ENCODE measurements at regions not wholly inside any gene's neighbourhood (a gene's known extent, or its start where the extent isn't known, plus 50 kb on each side); places are given as distances from the start of the nearest gene placed in this dataset.
"Not testable (repeated sequence)": the region's sequence is repeated elsewhere in the genome, so short reads cannot be mapped to it uniquely, and the experiment has no call there.

GRCh38 chr7:23938937-23939552 lies 229.0 kb downstream of the STK31 start:
- Histone ChIP-seq H4K20me1 (replicated peaks; ENCODE audit: control insufficient read depth, extremely low read depth, insufficient read depth, low read length) (no peaks in the 10 kb centered on the region), H3K27ac (ENCODE audit: insufficient read depth, low read depth, low read length) (no peak overlapping the region), H3K4me1 (ENCODE audit: control insufficient read depth, extremely low read depth, insufficient read depth, low read length) (no peaks in the 10 kb centered on the region), H3K36me3 (ENCODE audit: control insufficient read depth in 2 of 2, extremely low read depth in 1 of 2, insufficient read depth in 2 of 2, low read length in 2 of 2) (no peaks in the 10 kb centered on the region), H3K27me3 (ENCODE audit: control insufficient read depth in 2 of 2, insufficient read depth in 2 of 2, low read length in 2 of 2) (no peaks in the 10 kb centered on the region), H2AFZ (ENCODE audit: low read depth, low read length) (no peak overlapping the region), H3K9me1 (replicated peaks; ENCODE audit: control insufficient read depth, extremely low read depth, insufficient read depth, low read length) (no peaks in the 10 kb centered on the region), H3K9ac (replicated peaks; ENCODE audit: extremely low read depth, insufficient read depth, low read length) (no peak overlapping the region), H3K4me3 (replicated peaks in 1 of 3; ENCODE audit: insufficient read depth in 1 of 3, low read depth in 1 of 3, low read length in 3 of 3) (no peak overlapping the region), H3K4me2 (ENCODE audit: insufficient read depth, low read length) (no peak overlapping the region), H3K9me3 (replicated peaks; ENCODE audit: control insufficient read depth, insufficient read depth, low read length) (no peaks in the 10 kb centered on the region), H3K79me2 (ENCODE audit: control insufficient read depth, insufficient read depth, low read length) (no peaks in the 10 kb centered on the region)
- no peak for TF ChIP-seq CTCF (IDR thresholded peaks at IDR 0.05; ENCODE audit: extremely low read depth in 1 of 2, insufficient read depth in 1 of 2, low read depth in 1 of 2, low read length in 2 of 2)
- no peak for TF ChIP-seq GATA2 (IDR thresholded peaks at IDR 0.05; ENCODE audit: insufficient read depth, insufficient read length, low read depth, low read length)
- no peak for TF ChIP-seq FOS (IDR thresholded peaks at IDR 0.05; ENCODE audit: borderline replicate concordance, insufficient read depth, low read length)
- no peak for TF ChIP-seq JUN (IDR thresholded peaks at IDR 0.05; ENCODE audit: borderline replicate concordance, insufficient read depth, insufficient read length, low read depth)
- no peak for TF ChIP-seq MYC (IDR thresholded peaks at IDR 0.05; ENCODE audit: low read depth, low read length)
- no peak for TF ChIP-seq POLR2AphosphoS5 (IDR thresholded peaks at IDR 0.05; ENCODE audit: insufficient read depth, low read depth, low read length)
- no peak for TF ChIP-seq POLR2A (IDR thresholded peaks at IDR 0.05; ENCODE audit: low read depth, low read length)
- TF ChIP-seq EZH2 (IDR thresholded peaks at IDR 0.05; ENCODE audit: borderline replicate concordance, low read depth, low read length, severe bottlenecking), result no peak
- TF ChIP-seq MAX (IDR thresholded peaks at IDR 0.05; ENCODE audit: insufficient read depth, insufficient read length), result no peak
- intact Hi-C loops (cut with micrococcal nuclease), result loop anchor here (10.0 kb wide), 1 partner anchor 726 kb away; no protein-coding TSS in a partner anchor
- DNase-seq (ENCODE audit: low read depth, low spot score) (no peak), FAIRE-seq (no peak)
- CTCF ChIA-PET, result interaction anchor here (1.0 to 1.4 kb wide), 5 partner anchors 725 to 1155 kb away, joined by 3 to 4 read pairs (median 4); no protein-coding TSS in a partner anchor
- dilution Hi-C loops (cut with MboI; ENCODE audit: extremely low pct_ligation_motif_present, low sequenced_read_pairs), result no loop called here
- BruUV-seq (replicated peaks), result no TSS peak
- POLR2A ChIA-PET, result no interaction called here

GRCh38 chr7:23939747-23940146 lies 229.7 kb downstream of the STK31 start:
- H3K27me3 ChIP-seq (ENCODE audit: control insufficient read depth in 2 of 2, insufficient read depth in 2 of 2, low read length in 2 of 2); H3K4me1 ChIP-seq (ENCODE audit: control insufficient read depth, extremely low read depth, insufficient read depth, low read length); H3K4me3 ChIP-seq (replicated peaks in 1 of 3; ENCODE audit: insufficient read depth in 1 of 3, low read depth in 1 of 3, low read length in 3 of 3); dilution Hi-C loops (cut with MboI; ENCODE audit: extremely low pct_ligation_motif_present, low sequenced_read_pairs); H3K9me1 ChIP-seq (replicated peaks; ENCODE audit: control insufficient read depth, extremely low read depth, insufficient read depth, low read length); H3K9ac ChIP-seq (replicated peaks; ENCODE audit: extremely low read depth, insufficient read depth, low read length); DNase-seq (ENCODE audit: low read depth, low spot score); H3K79me2 ChIP-seq (ENCODE audit: control insufficient read depth, insufficient read depth, low read length); H2AFZ ChIP-seq (ENCODE audit: low read depth, low read length); H3K9me3 ChIP-seq (replicated peaks; ENCODE audit: control insufficient read depth, insufficient read depth, low read length); POLR2A ChIA-PET; H3K27ac ChIP-seq (ENCODE audit: insufficient read depth, low read depth, low read length); H4K20me1 ChIP-seq (replicated peaks; ENCODE audit: control insufficient read depth, extremely low read depth, insufficient read depth, low read length); H3K4me2 ChIP-seq (ENCODE audit: insufficient read depth, low read length); FAIRE-seq; H3K36me3 ChIP-seq (ENCODE audit: control insufficient read depth in 2 of 2, extremely low read depth in 1 of 2, insufficient read depth in 2 of 2, low read length in 2 of 2); BruUV-seq (replicated peaks): not testable (repeated sequence)
- intact Hi-C loops (cut with micrococcal nuclease), result loop anchor here (10.0 kb wide), 1 partner anchor 725 kb away; no protein-coding TSS in a partner anchor
- CTCF ChIA-PET, result interaction anchor here (1.2 to 1.4 kb wide), 3 partner anchors 776 to 1155 kb away, joined by 3 to 4 read pairs (median 3); no protein-coding TSS in a partner anchor

All from endothelial cell of umbilical vein (primary cell).